B cell (primary cell): ENCODE measurements at regions not wholly inside any gene's neighbourhood (a gene's known extent, or its start where the extent isn't known, plus 50 kb on each side); places are given as distances from the start of the nearest gene placed in this dataset.

Experiments used
- ATAC-seq: fragments of 200-7000 bp; cut with Tn5 transposase; one replicate; pipeline ENCODE4 v1.10.0; 2021; ENCODE audit warnings: low read depth, mild to moderate bottlenecking, moderate number of reproducible peaks, moderate library complexity
- CTCF ChIA-PET: fragments of 350-600 bp; sonication (Branson Sonifier 250); formaldehyde crosslinking; loops from one replicate; lab custom pipeline; 2021; ENCODE audit warnings: antibody characterized with exemption, inconsistent platforms; lab: Charles Lee
- POLR2A ChIA-PET: fragments of 350-600 bp; sonication (Branson Sonifier 250); formaldehyde crosslinking; loops from one replicate; lab custom pipeline; 2021; ENCODE audit warnings: antibody characterized with exemption; lab: Charles Lee
- DNase-seq: peaks from one replicate; pipeline ENCODE4 v3.0.0; 2013
- H2AFZ ChIP-seq: 2 replicates; pipeline ENCODE4 v1.6.1; 2012; ENCODE audit warnings: mild to moderate bottlenecking, low read depth, low read length; ENCODE audit not compliant: insufficient read depth, poor library complexity, severe bottlenecking
- H3K27ac ChIP-seq, 2 donors: 1 replicate in 1 of 2; 2 replicates in 1 of 2; pipeline ENCODE4 v1.5.1; 2012 to 2013; ENCODE audit warnings: low read length in 2 of 2, mild to moderate bottlenecking in 2 of 2, moderate library complexity in 1 of 2
- H3K27me3 ChIP-seq, 4 experiments: fragments of 200-600 bp in 1 of 4; sonication (generic) in 1 of 4; replicated peaks in 1 of 4; 1 replicate in 2 of 4; 2 replicates in 2 of 4; pipeline versions ENCODE4 v1.6.1 to v1.7.0; 2013 to 2016; ENCODE audit warnings: low read length in 3 of 4, mild to moderate bottlenecking in 2 of 4, mixed read lengths in 1 of 4, moderate library complexity in 1 of 4; ENCODE audit not compliant: insufficient read depth in 4 of 4, control insufficient read depth in 3 of 4; ENCODE audit errors: control extremely low read depth in 1 of 4
- H3K36me3 ChIP-seq, 2 experiments: replicated peaks in 1 of 2; 1 replicate in 1 of 2; 2 replicates in 1 of 2; pipeline versions ENCODE4 v1.6.1 to v1.7.1; 2013; ENCODE audit warnings: low read length in 1 of 2; ENCODE audit not compliant: insufficient read depth in 2 of 2, control insufficient read depth in 1 of 2; ENCODE audit errors: control extremely low read depth in 1 of 2, extremely low read depth in 1 of 2
- H3K4me1 ChIP-seq, 2 donors: fragments of 200-600 bp in 1 of 2; sonication (generic) in 1 of 2; 1 replicate in 1 of 2; 2 replicates in 1 of 2; pipeline versions ENCODE4 v1.5.1 to v1.6.1; 2013 to 2017; ENCODE audit warnings: low read length in 2 of 2; ENCODE audit not compliant: control insufficient read depth in 2 of 2, insufficient read depth in 2 of 2
- H3K4me2 ChIP-seq: replicated peaks from 2 replicates; pipeline ENCODE3; 2012; ENCODE audit warnings: mild to moderate bottlenecking, low read depth, low read length; ENCODE audit not compliant: poor library complexity, severe bottlenecking
- H3K4me3 ChIP-seq, 5 experiments: fragments of 200-600 bp in 1 of 5; sonication (generic) in 1 of 5; 1 replicate in 3 of 5; 2 replicates in 2 of 5; pipeline versions ENCODE4 v1.5.1 to v1.7.0; 2011 to 2016; ENCODE audit warnings: low read length in 4 of 5, mild to moderate bottlenecking in 4 of 5, low read depth in 2 of 5, control low read depth in 1 of 5, moderate library complexity in 1 of 5; ENCODE audit not compliant: insufficient read depth in 1 of 5; ENCODE audit errors: control extremely low read depth in 1 of 5, extremely low read depth in 1 of 5
- H3K79me2 ChIP-seq: fragments of 200-600 bp; sonication (generic); one replicate; pipeline ENCODE4 v1.6.0; 2016; ENCODE audit warnings: low read length; ENCODE audit not compliant: control insufficient read depth, insufficient read depth
- H3K9ac ChIP-seq: fragments of 200-600 bp; sonication (generic); 2 replicates; pipeline ENCODE4 v1.6.1; 2017; ENCODE audit warnings: mild to moderate bottlenecking, low read length, moderate library complexity
- H3K9me3 ChIP-seq, 3 donors: one replicate each; pipeline versions ENCODE4 v1.6.1 to v1.7.1; 2013; ENCODE audit warnings: low read length in 2 of 3; ENCODE audit not compliant: control insufficient read depth in 2 of 3, insufficient read depth in 1 of 3; ENCODE audit errors: control extremely low read depth in 1 of 3
- H4K20me1 ChIP-seq: 2 replicates; pipeline ENCODE4 v1.6.0; 2012; ENCODE audit warnings: mild to moderate bottlenecking, low read length; ENCODE audit not compliant: insufficient read depth, control insufficient read depth, poor library complexity, severe bottlenecking
- H3K27ac Mint-ChIP-seq: one replicate; pipeline ENCODE4 v1.8.0; 2021; ENCODE audit warnings: mixed read lengths
- H3K27me3 Mint-ChIP-seq: one replicate; pipeline ENCODE4 v1.8.0; 2021; ENCODE audit warnings: mixed read lengths
- H3K4me1 Mint-ChIP-seq: one replicate; pipeline ENCODE4 v1.8.0; 2021; ENCODE audit warnings: mixed read lengths
- H3K4me3 Mint-ChIP-seq: one replicate; pipeline ENCODE4 v1.8.0; 2021; ENCODE audit warnings: mixed read lengths
- H3K9me3 Mint-ChIP-seq: one replicate; pipeline ENCODE4 v1.8.0; 2022; ENCODE audit warnings: mixed read lengths; ENCODE audit not compliant: insufficient read depth
- CTCF ChIP-seq: fragments of 200-600 bp; IDR thresholded peaks from one replicate; pipeline ENCODE4 v1.8.0; 2022; ENCODE audit warnings: antibody characterized with exemption, mild to moderate bottlenecking
- EZH2 ChIP-seq: IDR thresholded peaks from 2 replicates; pipeline ENCODE4 v1.6.1; 2012; ENCODE audit warnings: borderline replicate concordance, low read depth, mild to moderate bottlenecking, moderate library complexity, low read length; ENCODE audit not compliant: insufficient read depth, poor library complexity, severe bottlenecking
- WGBS: methylation state at CpG from one replicate; pipeline ENCODE4 v1.1.5; 2013; ENCODE audit warnings: missing lambda C conversion rate; ENCODE audit not compliant: insufficient coverage; 5-methylcytosine and 5-hydroxymethylcytosine counted together
- intact Hi-C: fragments of 100-400 bp; cut with micrococcal nuclease; formaldehyde crosslinking; loops from one replicate; pipeline ENCODE4 v1.10.0; 2022

GRCh38 chr3:30139283-30139682, 467.1 kb upstream of the TGFBR2 start:
- intact Hi-C loops: no loop called here
- Mint-ChIP-seq H3K4me3 (no peak overlapping the region), H3K27me3 (peaks cover 4% of the 10 kb centered on the region), H3K4me1 (no peaks in the 10 kb centered on the region), H3K9me3 (peaks cover 6% of the 10 kb centered on the region), H3K27ac (no peak overlapping the region)
- H3K4me2 ChIP-seq: no peak overlapping the region
- no peaks in the 10 kb centered on the region for H3K4me1 ChIP-seq
- no peaks in the 10 kb centered on the region for H4K20me1 ChIP-seq
- H2AFZ ChIP-seq: no peak overlapping the region
- no peak overlapping the region for H3K27ac ChIP-seq
- H3K9ac ChIP-seq: no peak overlapping the region
- POLR2A ChIA-PET: no interaction called here
- DNase-seq: no peak
- H3K36me3 ChIP-seq: no peaks in the 10 kb centered on the region
- CTCF ChIA-PET: interaction anchor here (0.6 kb wide), 1 partner anchor 308 kb away, joined by 3 read pairs; no protein-coding TSS in a partner anchor
- H3K9me3 ChIP-seq: peaks cover 0 to 4% (median 0%) of the 10 kb centered on the region in 3 donors
- TF ChIP-seq CTCF (no peak), EZH2 (no peak)
- no peaks in the 10 kb centered on the region for H3K79me2 ChIP-seq
- H3K27me3 ChIP-seq: no peaks in the 10 kb centered on the region
- no peak for ATAC-seq
- H3K4me3 ChIP-seq: no peak overlapping the region

GRCh38 chr3:30140356-30141075, 465.9 kb upstream of the TGFBR2 start:
- ATAC-seq (no peak), DNase-seq (no peak)
- Histone ChIP-seq H3K36me3 (no peaks in the 10 kb centered on the region), H3K27ac (no peak overlapping the region), H4K20me1 (no peaks in the 10 kb centered on the region), H3K4me2 (no peak overlapping the region), H3K79me2 (no peaks in the 10 kb centered on the region), H3K4me3 (no peak overlapping the region), H3K9me3 (peaks cover 0 to 4% (median 0%) of the 10 kb centered on the region in 3 donors), H3K27me3 (no peaks in the 10 kb centered on the region), H3K4me1 (no peaks in the 10 kb centered on the region), H3K9ac (no peak overlapping the region), H2AFZ (no peak overlapping the region)
- intact Hi-C loops: no loop called here
- Mint-ChIP-seq H3K4me3 (no peak overlapping the region), H3K27ac (no peak overlapping the region), H3K4me1 (no peaks in the 10 kb centered on the region), H3K9me3 (peaks cover 6% of the 10 kb centered on the region), H3K27me3 (peaks cover 3% of the 10 kb centered on the region)
- POLR2A ChIA-PET: no interaction called here
- no CpG with 5 or more reads among the region's 3 CpGs for WGBS
- CTCF ChIA-PET: no interaction called here
- no peak for TF ChIP-seq EZH2
- TF ChIP-seq CTCF: no peak
